Neural progenitor cell (in vitro differentiated cells): ENCODE measurements at regions not wholly inside any gene's neighbourhood (a gene's known extent, or its start where the extent isn't known, plus 50 kb on each side); places are given as distances from the start of the nearest gene placed in this dataset.

Experiments
- DNase-seq: peaks from one replicate; pipeline ENCODE4 v3.0.0-alpha.2; 2016; ENCODE audit warnings: low spot score
- H2AFZ ChIP-seq: fragments of 200-600 bp; sonication (generic); replicated peaks from 2 replicates; pipeline ENCODE4 v1.6.1; 2016; ENCODE audit warnings: antibody characterized with exemption
- H3F3A ChIP-seq: fragments of 200-600 bp; sonication (generic); 2 replicates; pipeline ENCODE4 v1.6.1; 2016; ENCODE audit warnings: antibody characterized with exemption, low read depth
- H3K27ac ChIP-seq: fragments of 200-600 bp; sonication (generic); 2 replicates; pipeline ENCODE4 v1.5.1; 2016; ENCODE audit warnings: mild to moderate bottlenecking
- H3K27me3 ChIP-seq: fragments of 200-600 bp; sonication (generic); 2 replicates; pipeline ENCODE4 v1.6.1; 2016; ENCODE audit warnings: mild to moderate bottlenecking, moderate library complexity
- H3K36me3 ChIP-seq: fragments of 200-600 bp; sonication (generic); 2 replicates; pipeline ENCODE4 v1.5.1; 2016
- H3K4me1 ChIP-seq: fragments of 200-600 bp; sonication (generic); 2 replicates; pipeline ENCODE4 v1.6.1; 2016; ENCODE audit warnings: mixed run types
- H3K4me2 ChIP-seq: fragments of 200-600 bp; sonication (generic); 2 replicates; pipeline ENCODE4 v1.6.1; 2016
- H3K4me3 ChIP-seq: fragments of 200-600 bp; sonication (generic); 2 replicates; pipeline ENCODE4 v1.5.1; 2016
- H3K79me2 ChIP-seq: fragments of 200-600 bp; sonication (generic); 2 replicates; pipeline ENCODE4 v1.6.1; 2016; ENCODE audit warnings: low read depth
- H3K9ac ChIP-seq: fragments of 200-600 bp; sonication (generic); 2 replicates; pipeline ENCODE4 v1.6.1; 2016
- H3K9me3 ChIP-seq: fragments of 200-600 bp; sonication (generic); 2 replicates; pipeline ENCODE4 v1.5.1; 2016; ENCODE audit warnings: low read depth
- H4K20me1 ChIP-seq: fragments of 200-600 bp; sonication (generic); 2 replicates; pipeline ENCODE4 v1.6.1; 2016; ENCODE audit warnings: low read depth
- H3K27ac Mint-ChIP-seq: 3 replicates; pipeline ENCODE4 v1.8.0; 2021; ENCODE audit warnings: mixed read lengths
- H3K27me3 Mint-ChIP-seq: 2 replicates; pipeline ENCODE4 v1.8.0; 2022; ENCODE audit warnings: low read depth, mild to moderate bottlenecking, inconsistent platforms, moderate library complexity, mixed read lengths; ENCODE audit not compliant: insufficient read depth
- H3K36me3 Mint-ChIP-seq: 3 replicates; pipeline ENCODE4 v1.8.0; 2021; ENCODE audit warnings: mixed read lengths
- H3K4me1 Mint-ChIP-seq: 3 replicates; pipeline ENCODE4 v1.8.0; 2021; ENCODE audit warnings: mixed read lengths
- H3K4me3 Mint-ChIP-seq: 3 replicates; pipeline ENCODE4 v1.8.0; 2021; ENCODE audit warnings: mild to moderate bottlenecking, moderate library complexity, mixed read lengths
- H3K9me3 Mint-ChIP-seq: 3 replicates; pipeline ENCODE4 v1.8.0; 2020; ENCODE audit warnings: mixed read lengths
- CTCF ChIP-seq: fragments of 200-600 bp; sonication (generic); IDR thresholded peaks from 2 replicates; pipeline ENCODE4 v1.5.1; 2017; ENCODE audit warnings: antibody characterized with exemption, mild to moderate bottlenecking
- EZH2 ChIP-seq: fragments of 200-600 bp; sonication (generic); IDR thresholded peaks from 2 replicates; pipeline ENCODE4 v1.6.1; 2017; ENCODE audit warnings: antibody characterized with exemption, mild to moderate bottlenecking, moderate library complexity
- EZH2phosphoT487 ChIP-seq: fragments of 200-600 bp; sonication (generic); IDR thresholded peaks from 2 replicates; pipeline ENCODE4 v1.6.1; 2017; ENCODE audit warnings: antibody characterized with exemption

- Histone ChIP-seq H3K4me3 (no peak overlapping the region), H3F3A (peaks cover 5% of the 10 kb centered on the region), H3K27ac (no peak overlapping the region), H4K20me1 (no peaks in the 10 kb centered on the region), H3K79me2 (no peaks in the 10 kb centered on the region), H3K9ac (no peak overlapping the region), H2AFZ (no peak overlapping the region), H3K4me1 (peaks cover 11% of the 10 kb centered on the region), H3K27me3 (no peaks in the 10 kb centered on the region), H3K36me3 (no peaks in the 10 kb centered on the region), H3K9me3 (no peaks in the 10 kb centered on the region), H3K4me2 (no peak overlapping the region)
- no peak for DNase-seq
- H3K27ac Mint-ChIP-seq, result no peak overlapping the region
- H3K36me3 Mint-ChIP-seq, result no peaks in the 10 kb centered on the region
- H3K27me3 Mint-ChIP-seq, result peaks cover 12% of the 10 kb centered on the region
- no peak for TF ChIP-seq EZH2
- no peak for TF ChIP-seq CTCF
- TF ChIP-seq EZH2phosphoT487, result no peak
- H3K4me3 Mint-ChIP-seq, result no peak overlapping the region
- H3K4me1 Mint-ChIP-seq, result peaks cover 35% of the 10 kb centered on the region
- no peaks in the 10 kb centered on the region for H3K9me3 Mint-ChIP-seq
Observed at GRCh38 chr20:17882065-17882833, 86.3 kb downstream of the SNX5 start.

GRCh38 chr20:17881741-17882064 is 86.9 kb downstream of the SNX5 start:
- Mint-ChIP-seq H3K36me3 (no peaks in the 10 kb centered on the region), H3K9me3 (no peaks in the 10 kb centered on the region), H3K27me3 (peaks cover 12% of the 10 kb centered on the region), H3K27ac (no peak overlapping the region), H3K4me1 (peaks cover 35% of the 10 kb centered on the region), H3K4me3 (no peak overlapping the region)
- no peak for DNase-seq
- no peak overlapping the region for H2AFZ ChIP-seq
- H3K9me3 ChIP-seq, result no peaks in the 10 kb centered on the region
- no peaks in the 10 kb centered on the region for H3K27me3 ChIP-seq
- no peaks in the 10 kb centered on the region for H3K79me2 ChIP-seq
- no peak overlapping the region for H3K4me2 ChIP-seq
- peaks cover 5% of the 10 kb centered on the region for H3F3A ChIP-seq
- H3K9ac ChIP-seq, result no peak overlapping the region
- H3K4me3 ChIP-seq, result no peak overlapping the region
- H3K27ac ChIP-seq, result no peak overlapping the region
- H3K36me3 ChIP-seq, result no peaks in the 10 kb centered on the region
- peaks cover 11% of the 10 kb centered on the region for H3K4me1 ChIP-seq
- H4K20me1 ChIP-seq, result no peaks in the 10 kb centered on the region
- TF ChIP-seq EZH2phosphoT487 (no peak), EZH2 (no peak), CTCF (no peak)

GRCh38 chr20:17878912-17879602 is 89.5 kb downstream of the SNX5 start:
- H3K27me3 ChIP-seq, result no peaks in the 10 kb centered on the region
- H3K4me3 Mint-ChIP-seq, result no peak overlapping the region
- no peaks in the 10 kb centered on the region for H3K9me3 ChIP-seq
- H3K4me1 Mint-ChIP-seq, result peaks cover 39% of the 10 kb centered on the region
- H3K27ac Mint-ChIP-seq, result no peak overlapping the region
- no peaks in the 10 kb centered on the region for H3K36me3 Mint-ChIP-seq
- H3K9me3 Mint-ChIP-seq, result no peaks in the 10 kb centered on the region
- H3K27ac ChIP-seq, result no peak overlapping the region
- H3K4me3 ChIP-seq, result no peak overlapping the region
- H3K36me3 ChIP-seq, result no peaks in the 10 kb centered on the region
- peaks cover 12% of the 10 kb centered on the region for H3K4me1 ChIP-seq
- peaks cover 9% of the 10 kb centered on the region for H3K27me3 Mint-ChIP-seq
- H2AFZ ChIP-seq, result no peak overlapping the region
- H3K9ac ChIP-seq, result no peak overlapping the region
- peaks cover 5% of the 10 kb centered on the region for H3F3A ChIP-seq
- no peak for TF ChIP-seq CTCF
- no peak for TF ChIP-seq EZH2phosphoT487
- TF ChIP-seq EZH2, result no peak
- H3K79me2 ChIP-seq, result no peaks in the 10 kb centered on the region
- H3K4me2 ChIP-seq, result no peak overlapping the region
- H4K20me1 ChIP-seq, result no peaks in the 10 kb centered on the region
- no peak for DNase-seq
